CD4-positive, alpha-beta T cell (primary cell): ENCODE measurements at regions not wholly inside any gene's neighbourhood (a gene's known extent, or its start where the extent isn't known, plus 50 kb on each side); places are given as distances from the start of the nearest gene placed in this dataset.
"Not testable (repeated sequence)": the region's sequence is repeated elsewhere in the genome, so short reads cannot be mapped to it uniquely, and the experiment has no call there.

Experiments
- ATAC-seq: fragments of 200-7000 bp; cut with Tn5 transposase; one replicate; pipeline ENCODE4 v1.10.0; 2022; ENCODE audit warnings: mild to moderate bottlenecking; ENCODE audit not compliant: poor library complexity
- CTCF ChIA-PET: fragments of 350-600 bp; sonication (Branson Sonifier 250); formaldehyde crosslinking; loops from one replicate; lab custom pipeline; 2021; ENCODE audit warnings: antibody characterized with exemption, inconsistent platforms; lab: Charles Lee
- POLR2A ChIA-PET: fragments of 350-600 bp; sonication (Branson Sonifier 250); formaldehyde crosslinking; loops from one replicate; lab custom pipeline; 2021; ENCODE audit warnings: antibody characterized with exemption, inconsistent platforms; lab: Charles Lee
- DNase-seq, 14 experiments: peaks; one replicate each; pipeline ENCODE4 v3.0.0-alpha.2; 2013 to 2020; ENCODE audit warnings: mixed read lengths in 2 of 14
- H3K27ac ChIP-seq, 2 donors: one replicate each; pipeline versions ENCODE4 v1.5.1 to v1.7.0; 2013; ENCODE audit warnings: low read length in 2 of 2, low read depth in 1 of 2, mild to moderate bottlenecking in 1 of 2
- H3K27me3 ChIP-seq, 2 experiments: 1 replicate in 1 of 2; 2 replicates in 1 of 2; pipeline versions ENCODE4 v1.6.1 to v1.7.0; 2013; ENCODE audit warnings: low read length in 2 of 2, control low read depth in 1 of 2, mild to moderate bottlenecking in 1 of 2, moderate library complexity in 1 of 2; ENCODE audit not compliant: insufficient read depth in 2 of 2, control insufficient read depth in 1 of 2
- H3K36me3 ChIP-seq: one replicate; pipeline ENCODE4 v1.6.1; 2013; ENCODE audit warnings: low read length, control low read depth; ENCODE audit not compliant: insufficient read depth
- H3K4me1 ChIP-seq: one replicate; pipeline ENCODE4 v1.6.1; 2013; ENCODE audit warnings: low read length, control low read depth; ENCODE audit not compliant: insufficient read depth
- H3K4me3 ChIP-seq: one replicate; pipeline ENCODE4 v1.5.1; 2013; ENCODE audit warnings: mild to moderate bottlenecking, low read length, moderate library complexity
- H3K9me3 ChIP-seq, 2 experiments: 1 replicate in 1 of 2; 2 replicates in 1 of 2; pipeline versions ENCODE4 v1.6.1 to v1.7.0; 2013; ENCODE audit warnings: low read length in 2 of 2, mild to moderate bottlenecking in 2 of 2, control low read depth in 1 of 2, moderate library complexity in 1 of 2; ENCODE audit not compliant: control insufficient read depth in 1 of 2, insufficient read depth in 1 of 2
- H3K27ac Mint-ChIP-seq: one replicate; pipeline ENCODE4 v1.8.0; 2020; ENCODE audit warnings: mixed read lengths
- H3K27me3 Mint-ChIP-seq: one replicate; pipeline ENCODE4 v1.8.0; 2021; ENCODE audit warnings: mixed read lengths
- H3K36me3 Mint-ChIP-seq: one replicate; pipeline ENCODE4 v1.8.0; 2021; ENCODE audit warnings: low read depth, mixed read lengths
- H3K4me1 Mint-ChIP-seq: one replicate; pipeline ENCODE4 v1.8.0; 2021; ENCODE audit warnings: low read depth, mixed read lengths
- H3K4me3 Mint-ChIP-seq: one replicate; pipeline ENCODE4 v1.8.0; 2020; ENCODE audit warnings: mild to moderate bottlenecking, mixed read lengths
- H3K9me3 Mint-ChIP-seq: one replicate; pipeline ENCODE4 v1.8.0; 2020; ENCODE audit warnings: mixed read lengths
- CTCF ChIP-seq: fragments of 200-600 bp; IDR thresholded peaks from one replicate; pipeline ENCODE4 v1.8.0; 2022; ENCODE audit warnings: antibody characterized with exemption, mild to moderate bottlenecking
- intact Hi-C, 2 experiments: fragments of 100-400 bp; cut with DNase I in 1 of 2; cut with micrococcal nuclease in 1 of 2; formaldehyde crosslinking; loops; one replicate each; pipeline versions ENCODE4 v1.15.1 to v1.9.0; 2023 to 2025; cut with DNase I, micrococcal nuclease

- no peaks in the 10 kb centered on the region for H3K27me3 ChIP-seq
- no peaks in the 10 kb centered on the region for H3K36me3 ChIP-seq
- ATAC-seq (no peak), DNase-seq (peak in 2 of 14 experiments; percentile 8 to 34)
- peaks cover 0 to 4% of the 10 kb centered on the region in 2 experiments for H3K9me3 ChIP-seq
- Mint-ChIP-seq H3K27me3 (no peaks in the 10 kb centered on the region), H3K4me1 (no peaks in the 10 kb centered on the region), H3K4me3 (no peak overlapping the region), H3K27ac (no peak overlapping the region), H3K36me3 (no peaks in the 10 kb centered on the region), H3K9me3 (no peaks in the 10 kb centered on the region)
- ChIA-PET CTCF (no interaction called here), POLR2A (no interaction called here)
- intact Hi-C loops, result no loop called here
- no peak overlapping the region for H3K27ac ChIP-seq
- H3K4me1 ChIP-seq, result no peaks in the 10 kb centered on the region
- TF ChIP-seq CTCF, result no peak
- H3K4me3 ChIP-seq, result no peak overlapping the region
Observed at GRCh38 chr4:111959222-111959621, 186.0 kb upstream of the FAM241A start.

DNA sequence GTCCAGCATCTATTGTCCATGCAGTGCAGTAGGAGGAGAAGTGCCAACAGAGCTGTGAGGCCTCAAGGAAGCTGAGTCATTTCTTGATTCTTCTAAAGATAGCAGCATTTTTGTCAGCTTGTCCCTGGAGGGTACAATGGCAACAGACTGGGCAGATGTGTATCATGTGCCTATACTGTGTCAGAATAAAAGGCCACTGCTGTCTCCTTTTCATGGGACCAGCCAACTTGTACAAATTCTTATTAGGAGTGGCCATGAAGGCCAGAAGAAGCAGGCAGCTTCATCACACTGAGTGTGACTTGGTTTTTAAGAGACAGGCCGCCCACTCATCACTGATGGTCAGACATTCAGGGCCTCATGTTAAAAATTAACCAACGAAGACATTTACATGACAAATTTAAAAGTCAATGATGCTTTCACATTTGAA, 185.0 kb upstream of the FAM241A start:
- DNase-seq, result no peak
- Histone ChIP-seq H3K27me3 (no peaks in the 10 kb centered on the region), H3K36me3 (no peaks in the 10 kb centered on the region), H3K9me3 (peaks cover 0 to 4% of the 10 kb centered on the region in 2 experiments), H3K4me3 (no peak overlapping the region), H3K4me1 (no peaks in the 10 kb centered on the region), H3K27ac (no peak overlapping the region)
- no peak for TF ChIP-seq CTCF
- no peaks in the 10 kb centered on the region for H3K4me1 Mint-ChIP-seq
- CTCF ChIA-PET, result no interaction called here
- no peaks in the 10 kb centered on the region for H3K36me3 Mint-ChIP-seq
- no peak for ATAC-seq
- H3K27ac Mint-ChIP-seq, result no peak overlapping the region
- H3K9me3 Mint-ChIP-seq, result no peaks in the 10 kb centered on the region
- POLR2A ChIA-PET, result no interaction called here
- no peak overlapping the region for H3K4me3 Mint-ChIP-seq
- no peaks in the 10 kb centered on the region for H3K27me3 Mint-ChIP-seq
- intact Hi-C loops, result no loop called here

DNA sequence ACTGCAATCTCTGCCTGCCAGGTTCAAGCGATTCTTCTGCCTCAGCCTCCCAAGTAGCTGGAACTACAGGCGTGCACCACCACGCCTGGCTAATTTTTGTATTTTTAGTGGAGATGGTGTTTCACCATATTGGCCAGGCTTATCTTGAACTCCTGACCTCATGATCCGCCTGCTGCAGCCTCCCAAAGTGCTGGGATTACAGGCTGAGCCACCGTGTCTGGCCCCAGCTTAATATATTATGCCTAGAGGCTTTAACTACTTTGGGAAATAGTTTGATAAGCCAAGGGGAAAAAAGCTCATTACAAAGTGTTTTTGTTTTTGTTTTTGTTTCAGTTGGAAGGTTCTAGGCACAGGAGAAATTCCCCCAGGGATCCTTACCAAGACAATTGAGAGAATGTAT, 184.2 kb upstream of the FAM241A start:
- H3K4me3 ChIP-seq, DNase-seq, POLR2A ChIA-PET, H3K36me3 ChIP-seq, H3K27ac Mint-ChIP-seq, ATAC-seq, H3K36me3 Mint-ChIP-seq, H3K9me3 ChIP-seq, H3K9me3 Mint-ChIP-seq, H3K27ac ChIP-seq, H3K4me3 Mint-ChIP-seq, CTCF ChIA-PET, H3K4me1 Mint-ChIP-seq, H3K27me3 ChIP-seq, H3K4me1 ChIP-seq, intact Hi-C loops, H3K27me3 Mint-ChIP-seq: not testable (repeated sequence)

DNA sequence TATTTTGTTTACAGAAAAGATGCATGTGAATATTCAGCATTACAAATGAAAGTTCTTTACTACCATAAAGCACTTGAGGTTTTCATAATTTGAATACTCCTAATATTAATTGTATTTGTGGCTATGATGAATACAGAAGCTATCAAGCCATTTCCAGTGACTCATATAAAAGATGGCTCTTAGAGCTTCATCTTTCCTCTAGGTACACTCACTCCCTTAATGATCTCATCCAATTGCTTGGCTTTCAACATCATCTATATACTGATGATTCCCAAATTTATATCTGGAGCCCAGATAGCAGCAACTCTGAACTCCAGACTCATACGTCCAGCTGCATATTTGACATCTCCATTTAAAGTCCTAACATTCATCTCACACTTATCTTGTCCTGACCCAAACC, 183.4 kb upstream of the FAM241A start:
- POLR2A ChIA-PET, result no interaction called here
- ATAC-seq, result no peak
- Mint-ChIP-seq H3K4me1 (no peaks in the 10 kb centered on the region), H3K36me3 (no peaks in the 10 kb centered on the region), H3K27me3 (no peaks in the 10 kb centered on the region), H3K4me3 (no peak overlapping the region), H3K27ac (no peak overlapping the region), H3K9me3 (no peaks in the 10 kb centered on the region)
- no peak for TF ChIP-seq CTCF
- Histone ChIP-seq H3K27ac (no peak overlapping the region), H3K36me3 (no peaks in the 10 kb centered on the region), H3K9me3 (no peaks in the 10 kb centered on the region), H3K4me1 (no peaks in the 10 kb centered on the region), H3K27me3 (no peaks in the 10 kb centered on the region), H3K4me3 (no peak overlapping the region)
- intact Hi-C loops, result no loop called here
- no peak for DNase-seq
- CTCF ChIA-PET, result no interaction called here
